GM10248 (cell line): ENCODE measurements at regions not wholly inside any gene's neighbourhood (a gene's known extent, or its start where the extent isn't known, plus 50 kb on each side); places are given as distances from the start of the nearest gene placed in this dataset.
"Not testable (repeated sequence)": the region's sequence is repeated elsewhere in the genome, so short reads cannot be mapped to it uniquely, and the experiment has no call there.

Experiments used
- CTCF ChIA-PET: fragments of 300-600 bp; sonication (Branson Sonifier 250); formaldehyde crosslinking; extraction: SDS; loops from one replicate; lab custom pipeline; 2021; ENCODE audit warnings: antibody characterized with exemption; lab: Yijun Ruan, JAX
- POLR2A ChIA-PET: fragments of 350-650 bp; sonication (Branson Sonifier 250); formaldehyde crosslinking; extraction: SDS; loops from one replicate; lab custom pipeline; 2020; ENCODE audit warnings: antibody characterized with exemption; lab: Yijun Ruan, JAX
- DNase-seq: peaks from one replicate; pipeline ENCODE4 v3.0.0; 2012; ENCODE audit errors: extremely low spot score
- CTCF ChIP-seq: IDR thresholded peaks from 2 replicates; pipeline ENCODE4 v1.5.1; 2012; ENCODE audit warnings: mild to moderate bottlenecking, low read depth; ENCODE audit errors: extremely low read depth, missing control alignments, control extremely low read depth

GRCh38 chr2:19174176-19174575 lies 184.2 kb downstream of the OSR1 start:
- POLR2A ChIA-PET: no interaction called here
- DNase-seq: no peak

GRCh38 chr2:19171409-19171808 lies 187.0 kb downstream of the OSR1 start:
- no peak for DNase-seq
- POLR2A ChIA-PET: no interaction called here
- CTCF ChIA-PET: no interaction called here
- no peak for TF ChIP-seq CTCF

More at GRCh38 chr2:19174176-19174575, 184.2 kb downstream of the OSR1 start:
- CTCF ChIA-PET: interaction anchor here (1.3 kb wide), 1 partner anchor 10 kb away, joined by 3 read pairs; no protein-coding TSS in a partner anchor
- TF ChIP-seq CTCF: no peak

GRCh38 chr2:19169134-19169768 lies 189.2 kb downstream of the OSR1 start:
- ChIA-PET POLR2A (no interaction called here), CTCF (interaction anchor here (1.0 to 1.2 kb wide), 2 partner anchors 28 to 67 kb away, joined by 3 read pairs; no protein-coding TSS in a partner anchor)
- no peak for TF ChIP-seq CTCF
- DNase-seq: no peak

- CTCF ChIA-PET, DNase-seq, POLR2A ChIA-PET: not testable (repeated sequence)
These were observed 194.3 kb downstream of the OSR1 start for GRCh38 chr2:19164099-19164498.

GRCh38 chr2:19158896-19159295 lies 199.5 kb downstream of the OSR1 start:
- DNase-seq: no peak
- ChIA-PET CTCF (interaction anchor here (1.5 kb wide), 1 partner anchor 14 kb away, joined by 3 read pairs; no protein-coding TSS in a partner anchor), POLR2A (no interaction called here)
- TF ChIP-seq CTCF: no peak

- no peak for TF ChIP-seq CTCF
- ChIA-PET POLR2A (no interaction called here), CTCF (interaction anchor here (1.5 kb wide), 1 partner anchor 15 kb away, joined by 3 read pairs; no protein-coding TSS in a partner anchor)
- no peak for DNase-seq
These were observed 200.2 kb downstream of the OSR1 start for GRCh38 chr2:19158211-19158610.

GRCh38 chr2:19156646-19157045 lies 201.8 kb downstream of the OSR1 start:
- POLR2A ChIA-PET: no interaction called here

More at GRCh38 chr2:19156646-19157045, 201.8 kb downstream of the OSR1 start:
- TF ChIP-seq CTCF: no peak
- DNase-seq: no peak
- CTCF ChIA-PET: no interaction called here
